Loucy (cell line): ENCODE measurements at regions not wholly inside any gene's neighbourhood (a gene's known extent, or its start where the extent isn't known, plus 50 kb on each side); places are given as distances from the start of the nearest gene placed in this dataset.

Experiments used
- H2AFZ ChIP-seq: fragments of 200-600 bp; sonication (generic); 2 replicates; pipeline ENCODE4 v1.6.0; 2016; ENCODE audit warnings: antibody characterized with exemption, mild to moderate bottlenecking, low read length, moderate library complexity
- H3F3A ChIP-seq: fragments of 200-600 bp; 2 replicates; pipeline ENCODE4 v1.6.0; 2016; ENCODE audit warnings: antibody characterized with exemption, low read depth, mild to moderate bottlenecking
- H3K27me3 ChIP-seq: fragments of 200-600 bp; sonication (generic); 2 replicates; pipeline ENCODE4 v1.6.1; 2014; ENCODE audit warnings: low read length, mild to moderate bottlenecking; ENCODE audit not compliant: insufficient read depth, poor library complexity, severe bottlenecking
- H3K36me3 ChIP-seq: fragments of 200-600 bp; sonication (generic); 2 replicates; pipeline ENCODE4 v1.6.1; 2016; ENCODE audit warnings: low read length; ENCODE audit not compliant: insufficient read depth
- H3K4me1 ChIP-seq: fragments of 200-600 bp; sonication (generic); 2 replicates; pipeline ENCODE4 v1.5.1; 2014; ENCODE audit warnings: low read length, mild to moderate bottlenecking; ENCODE audit not compliant: insufficient read depth, poor library complexity, severe bottlenecking
- H3K4me2 ChIP-seq: fragments of 200-600 bp; sonication (generic); 2 replicates; pipeline ENCODE4 v1.6.0; 2014; ENCODE audit warnings: antibody characterized with exemption, low read length, low read depth, mild to moderate bottlenecking; ENCODE audit not compliant: poor library complexity, severe bottlenecking
- H3K4me3 ChIP-seq: fragments of 200-600 bp; sonication (generic); 2 replicates; pipeline ENCODE4 v1.5.1; 2014; ENCODE audit warnings: low read length, mild to moderate bottlenecking, mixed read lengths; ENCODE audit not compliant: poor library complexity, severe bottlenecking
- H3K79me2 ChIP-seq: fragments of 200-600 bp; sonication (generic); 2 replicates; pipeline ENCODE4 v1.6.1; 2014; ENCODE audit warnings: low read length; ENCODE audit not compliant: insufficient read depth
- H3K9ac ChIP-seq: fragments of 200-600 bp; sonication (generic); 2 replicates; pipeline ENCODE4 v1.6.0; 2014; ENCODE audit warnings: mild to moderate bottlenecking, low read depth, low read length, moderate library complexity; ENCODE audit not compliant: poor library complexity, severe bottlenecking
- H3K9me2 ChIP-seq: fragments of 200-600 bp; sonication (generic); replicated peaks from 2 replicates; pipeline ENCODE4 v1.6.1; 2016; ENCODE audit warnings: low read depth, low read length, mixed read lengths
- H3K9me3 ChIP-seq: fragments of 200-600 bp; sonication (generic); 2 replicates; pipeline ENCODE4 v1.6.1; 2014; ENCODE audit warnings: mild to moderate bottlenecking, antibody characterized with exemption, low read length, low read depth; ENCODE audit not compliant: insufficient read depth
- H4K20me1 ChIP-seq: fragments of 200-600 bp; sonication (generic); 2 replicates; pipeline ENCODE4 v1.6.0; 2014; ENCODE audit warnings: antibody characterized with exemption, low read length, mild to moderate bottlenecking; ENCODE audit not compliant: insufficient read depth, poor library complexity, severe bottlenecking
- EZH2phosphoT487 ChIP-seq: fragments of 200-600 bp; IDR thresholded peaks from 2 replicates; pipeline ENCODE4 v1.6.1; 2018; ENCODE audit warnings: antibody characterized with exemption, mild to moderate bottlenecking, moderate library complexity, borderline replicate concordance
- TF ChIP-seq, protein P1 (sequence below): fragments of 200-600 bp; sonication (generic); conservative IDR thresholded peaks from 2 replicates; pipeline ENCODE4 v1.5.1; 2014; ENCODE audit warnings: mild to moderate bottlenecking, antibody characterized with exemption, low read length

DNA sequence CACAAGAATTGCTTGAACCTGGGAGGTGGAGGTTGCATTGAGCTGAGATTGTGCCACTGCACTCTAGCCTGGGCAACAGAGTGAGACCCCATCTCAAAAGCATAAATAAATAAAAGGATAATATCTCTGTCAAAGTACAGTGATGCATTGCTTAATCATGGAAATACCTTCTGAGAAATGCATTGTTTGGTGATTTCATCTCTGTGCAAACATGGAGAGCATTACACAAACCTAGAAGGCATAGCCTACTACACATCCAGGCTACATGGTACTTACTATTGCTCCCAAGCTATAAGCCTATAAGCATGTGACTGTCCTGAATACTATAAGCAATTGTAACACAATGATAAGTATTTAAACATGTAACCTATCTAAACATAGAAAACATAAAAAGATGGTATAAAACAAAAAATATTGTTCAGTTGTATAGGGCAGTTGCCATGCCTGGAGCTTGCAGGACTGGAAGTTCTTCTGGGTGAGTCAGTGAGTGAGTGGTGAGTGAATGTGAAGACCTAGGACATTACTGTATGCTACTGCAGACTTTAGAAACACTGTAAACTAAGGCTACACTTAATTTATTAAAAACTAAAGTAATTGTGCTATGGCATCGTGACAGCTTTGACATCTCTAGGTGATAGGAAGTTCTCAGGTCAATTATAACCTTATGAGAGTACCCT is 93.6 kb upstream of the SNRPN start:
- Histone ChIP-seq H3K79me2 (no peaks in the 10 kb centered on the region), H2AFZ (no peak overlapping the region), H3K9me3 (no peaks in the 10 kb centered on the region), H3K9ac (no peak overlapping the region), H3F3A (no peaks in the 10 kb centered on the region), H3K4me1 (peaks cover 7% of the 10 kb centered on the region), H3K4me3 (no peak overlapping the region), H4K20me1 (no peaks in the 10 kb centered on the region), H3K36me3 (no peaks in the 10 kb centered on the region), H3K9me2 (no peaks in the 10 kb centered on the region), H3K4me2 (no peak overlapping the region), H3K27me3 (no peaks in the 10 kb centered on the region)
- TF ChIP-seq EZH2phosphoT487, result no peak
- TF ChIP-seq, protein P1, sequence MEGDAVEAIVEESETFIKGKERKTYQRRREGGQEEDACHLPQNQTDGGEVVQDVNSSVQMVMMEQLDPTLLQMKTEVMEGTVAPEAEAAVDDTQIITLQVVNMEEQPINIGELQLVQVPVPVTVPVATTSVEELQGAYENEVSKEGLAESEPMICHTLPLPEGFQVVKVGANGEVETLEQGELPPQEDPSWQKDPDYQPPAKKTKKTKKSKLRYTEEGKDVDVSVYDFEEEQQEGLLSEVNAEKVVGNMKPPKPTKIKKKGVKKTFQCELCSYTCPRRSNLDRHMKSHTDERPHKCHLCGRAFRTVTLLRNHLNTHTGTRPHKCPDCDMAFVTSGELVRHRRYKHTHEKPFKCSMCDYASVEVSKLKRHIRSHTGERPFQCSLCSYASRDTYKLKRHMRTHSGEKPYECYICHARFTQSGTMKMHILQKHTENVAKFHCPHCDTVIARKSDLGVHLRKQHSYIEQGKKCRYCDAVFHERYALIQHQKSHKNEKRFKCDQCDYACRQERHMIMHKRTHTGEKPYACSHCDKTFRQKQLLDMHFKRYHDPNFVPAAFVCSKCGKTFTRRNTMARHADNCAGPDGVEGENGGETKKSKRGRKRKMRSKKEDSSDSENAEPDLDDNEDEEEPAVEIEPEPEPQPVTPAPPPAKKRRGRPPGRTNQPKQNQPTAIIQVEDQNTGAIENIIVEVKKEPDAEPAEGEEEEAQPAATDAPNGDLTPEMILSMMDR, result no peak

DNA sequence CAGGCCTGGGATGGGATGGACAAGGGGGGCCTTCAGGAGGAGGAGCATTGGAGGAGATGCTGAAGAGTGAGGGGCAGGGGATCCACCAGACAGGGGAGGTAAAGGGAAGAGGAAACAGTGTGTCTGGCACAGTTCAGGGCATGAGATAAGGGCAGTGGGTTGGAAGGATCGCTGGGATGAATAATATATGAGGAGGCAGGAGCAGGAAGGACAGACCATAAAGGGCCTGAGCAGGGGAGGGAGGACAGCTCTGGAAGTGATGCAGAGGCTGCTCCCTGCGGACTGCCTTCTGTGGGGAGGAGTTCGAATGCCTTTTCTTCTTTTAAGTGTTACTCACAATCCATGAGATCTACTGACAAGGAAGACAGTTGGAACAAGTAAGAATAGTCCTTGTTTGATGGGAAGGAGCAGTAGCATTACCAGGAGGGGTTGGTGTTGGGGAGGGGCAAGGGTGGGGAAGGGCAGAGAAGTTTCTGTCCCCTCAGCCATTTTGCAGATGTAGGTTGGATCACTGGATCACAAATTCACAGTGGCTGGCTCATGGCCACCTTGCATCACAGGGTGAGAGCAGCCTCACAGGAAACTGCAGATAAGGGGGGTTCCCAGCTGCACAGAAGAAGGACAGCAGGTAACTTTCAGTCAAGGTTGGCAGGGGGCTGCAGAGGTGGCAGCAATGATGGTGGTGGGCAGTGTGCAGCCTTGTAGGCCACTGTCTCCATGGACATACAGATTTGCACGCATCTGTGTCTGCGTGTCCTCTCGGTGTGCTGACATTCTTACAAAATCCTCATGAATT is 91.9 kb upstream of the SNRPN start:
- Histone ChIP-seq H3K9me3 (no peaks in the 10 kb centered on the region), H3K36me3 (no peaks in the 10 kb centered on the region), H3K4me3 (no peak overlapping the region), H3F3A (no peaks in the 10 kb centered on the region), H2AFZ (peak overlapping the region; percentile 68; the same call in 1 of the 2 replicates), H3K4me1 (peaks cover 7% of the 10 kb centered on the region), H3K9ac (no peak overlapping the region), H3K9me2 (no peaks in the 10 kb centered on the region), H3K79me2 (no peaks in the 10 kb centered on the region), H3K27me3 (no peaks in the 10 kb centered on the region), H3K4me2 (no peak overlapping the region), H4K20me1 (no peaks in the 10 kb centered on the region)
- TF ChIP-seq, protein P1, result no peak
- TF ChIP-seq EZH2phosphoT487, result no peak

DNA sequence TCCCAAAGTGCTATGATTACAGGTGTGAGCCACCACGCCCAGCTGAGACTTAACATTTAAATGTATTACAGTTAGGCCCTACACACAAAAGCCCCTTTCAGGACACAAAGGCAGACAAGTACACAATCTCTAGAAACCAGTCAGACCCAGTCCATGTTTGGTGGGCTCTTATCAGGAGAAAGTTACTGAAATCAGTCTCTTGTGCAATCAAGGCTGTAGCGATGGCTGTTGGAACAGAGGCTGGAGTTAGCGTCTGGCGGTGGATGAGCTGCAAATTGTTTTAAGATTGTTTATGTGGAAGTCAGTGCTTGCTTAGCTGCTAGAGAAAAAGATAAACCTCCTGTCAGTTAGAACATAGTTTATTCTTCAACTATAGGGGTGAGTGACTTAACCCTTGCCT is 89.5 kb upstream of the SNRPN start:
- no peak overlapping the region for H2AFZ ChIP-seq
- H3K4me3 ChIP-seq, result no peak overlapping the region
- TF ChIP-seq, protein P1, result no peak
- TF ChIP-seq EZH2phosphoT487, result no peak
- H3K79me2 ChIP-seq, result no peaks in the 10 kb centered on the region
- H3K9me3 ChIP-seq, result no peaks in the 10 kb centered on the region
- H3K9ac ChIP-seq, result no peak overlapping the region
- H4K20me1 ChIP-seq, result no peaks in the 10 kb centered on the region
- H3K36me3 ChIP-seq, result no peaks in the 10 kb centered on the region
- no peak overlapping the region for H3K4me2 ChIP-seq
- H3F3A ChIP-seq, result no peaks in the 10 kb centered on the region
- no peaks in the 10 kb centered on the region for H3K9me2 ChIP-seq
- no peaks in the 10 kb centered on the region for H3K27me3 ChIP-seq
- peaks cover 7% of the 10 kb centered on the region for H3K4me1 ChIP-seq
